ENCODE measurements at regions not wholly inside any gene's neighbourhood (a gene's known extent, or its start where the extent isn't known, plus 50 kb on each side); places are given as distances from the start of the nearest gene placed in this dataset.

- CTCF ChIA-PET = no interaction called here
- Histone ChIP-seq H3K27me3 (ENCODE audit: control insufficient read depth, insufficient read depth, low read length) (no peaks in the 10 kb centered on the region), H3K4me3 (ENCODE audit: low read depth, low read length) (no peak overlapping the region), H3K36me3 (ENCODE audit: control insufficient read depth, insufficient read depth, low read length) (no peaks in the 10 kb centered on the region)
- TF ChIP-seq CTCF (IDR thresholded peaks at IDR 0.05; ENCODE audit: insufficient read depth, low read depth, low read length) = no peak
- DNase-seq (ENCODE audit: low read depth) = no peak
- POLR2A ChIA-PET = no interaction called here
These were observed 214.7 kb downstream of the RAD51AP2 start for GRCh38 chr2:17303521-17303920.

- H3K4me3 ChIP-seq (ENCODE audit: low read depth, low read length) = no peak overlapping the region
- ChIA-PET POLR2A (no interaction called here), CTCF (no interaction called here)
- DNase-seq (ENCODE audit: low read depth) = no peak
- H3K36me3 ChIP-seq (ENCODE audit: control insufficient read depth, insufficient read depth, low read length) = no peaks in the 10 kb centered on the region
- TF ChIP-seq CTCF (IDR thresholded peaks at IDR 0.05; ENCODE audit: insufficient read depth, low read depth, low read length) = no peak
- no peaks in the 10 kb centered on the region for H3K27me3 ChIP-seq (ENCODE audit: control insufficient read depth, insufficient read depth, low read length)
These were observed 215.2 kb downstream of the RAD51AP2 start for GRCh38 chr2:17303054-17303453.

- DNase-seq (ENCODE audit: low read depth) = no peak
- TF ChIP-seq CTCF (IDR thresholded peaks at IDR 0.05; ENCODE audit: insufficient read depth, low read depth, low read length) = no peak
- POLR2A ChIA-PET = interaction anchor here (0.5 kb wide), 1 partner anchor 323 kb away, joined by 4 read pairs; no protein-coding TSS in a partner anchor
- CTCF ChIA-PET = no interaction called here
- Histone ChIP-seq H3K27me3 (ENCODE audit: control insufficient read depth, insufficient read depth, low read length) (no peaks in the 10 kb centered on the region), H3K36me3 (ENCODE audit: control insufficient read depth, insufficient read depth, low read length) (no peaks in the 10 kb centered on the region), H3K4me3 (ENCODE audit: low read depth, low read length) (no peak overlapping the region)
These were observed 216.0 kb downstream of the RAD51AP2 start for GRCh38 chr2:17302281-17302680.

- ChIA-PET CTCF (interaction anchor here (2.6 kb wide), 1 partner anchor 8 kb away, joined by 7 read pairs; no protein-coding TSS in a partner anchor), POLR2A (no interaction called here)
- TF ChIP-seq CTCF (IDR thresholded peaks at IDR 0.05; ENCODE audit: insufficient read depth, low read depth, low read length) = no peak
- DNase-seq (ENCODE audit: low read depth) = no peak
- Histone ChIP-seq H3K4me3 (ENCODE audit: low read depth, low read length) (no peak overlapping the region), H3K27me3 (ENCODE audit: control insufficient read depth, insufficient read depth, low read length) (no peaks in the 10 kb centered on the region), H3K36me3 (ENCODE audit: control insufficient read depth, insufficient read depth, low read length) (no peaks in the 10 kb centered on the region)
These were observed 216.8 kb downstream of the RAD51AP2 start for GRCh38 chr2:17301437-17301836.

- ChIA-PET CTCF (interaction anchor here (1.4 to 2.6 kb wide), 2 partner anchors 10 to 15 kb away, joined by 3 to 7 read pairs; no protein-coding TSS in a partner anchor), POLR2A (no interaction called here)
- DNase-seq (ENCODE audit: low read depth) = no peak
- H3K27me3 ChIP-seq (ENCODE audit: control insufficient read depth, insufficient read depth, low read length) = no peaks in the 10 kb centered on the region
- no peaks in the 10 kb centered on the region for H3K36me3 ChIP-seq (ENCODE audit: control insufficient read depth, insufficient read depth, low read length)
- no peak overlapping the region for H3K4me3 ChIP-seq (ENCODE audit: low read depth, low read length)
- TF ChIP-seq CTCF (IDR thresholded peaks at IDR 0.05; ENCODE audit: insufficient read depth, low read depth, low read length) = no peak
These were observed 218.2 kb downstream of the RAD51AP2 start for GRCh38 chr2:17299891-17300540.

Data from BJ (cell line).